ENCODE measurements at regions not wholly inside any gene's neighbourhood (a gene's known extent, or its start where the extent isn't known, plus 50 kb on each side); places are given as distances from the start of the nearest gene placed in this dataset.

- no TSS peak for BruUV-seq (replicated peaks)
- no peaks in the 10 kb centered on the region for H4K20me1 ChIP-seq (ENCODE audit: insufficient read depth)
- H2AFZ ChIP-seq (ENCODE audit: low read depth, low read length, poor library complexity, severe bottlenecking), result no peak overlapping the region
- H3K4me2 ChIP-seq (ENCODE audit: low read length), result no peak overlapping the region
- ChIA-PET POLR2A (no interaction called here), RAD21 (ENCODE audit: low non-redundant PET in 1 of 2, low total read pairs in 2 of 2, uncharacterized antibody in 2 of 2, unreplicated experiment in 2 of 2) (no interaction called here), CTCF (no interaction called here)
- no peaks in the 10 kb centered on the region; the same call in 1 of the 2 replicates for H3K27me3 ChIP-seq (ENCODE audit: insufficient read depth, low read length)
- no peak for ATAC-seq
- H3K9ac ChIP-seq (ENCODE audit: low read length), result no peak overlapping the region
- H3K9me3 ChIP-seq (ENCODE audit: control insufficient read depth in 1 of 2, insufficient read depth in 1 of 2, low read depth in 1 of 2, low read length in 2 of 2), result peaks cover 0 to 4% of the 10 kb centered on the region in 2 experiments; a peak in 1 of 4 replicates
- DNase-seq (ENCODE audit: low read depth, low spot score), result no peak
- no peak for TF ChIP-seq RAD21 (IDR thresholded peaks at IDR 0.05; ENCODE audit: low read depth)
- no peak for TF ChIP-seq SP1 (IDR thresholded peaks at IDR 0.05; ENCODE audit: low read depth)
- no peak for TF ChIP-seq ELF1 (IDR thresholded peaks at IDR 0.05; ENCODE audit: borderline replicate concordance, low read depth)
- no peak for TF ChIP-seq CBX3 (IDR thresholded peaks at IDR 0.05; ENCODE audit: low read depth)
- TF ChIP-seq CEBPB (IDR thresholded peaks at IDR 0.05; ENCODE audit: low read depth), result no peak
- no peak for TF ChIP-seq EZH2phosphoT487 (IDR thresholded peaks at IDR 0.05; ENCODE audit: borderline replicate concordance)
- TF ChIP-seq TCF7L2 (IDR thresholded peaks at IDR 0.05; ENCODE audit: borderline replicate concordance, extremely low read depth, insufficient read depth, insufficient read length), result no peak
- no peak for TF ChIP-seq EZH2 (IDR thresholded peaks at IDR 0.05)
- TF ChIP-seq ZBTB33 (IDR thresholded peaks at IDR 0.05; ENCODE audit: extremely low read depth, insufficient replicate concordance, low read length), result no peak
- TF ChIP-seq POLR2A (IDR thresholded peaks at IDR 0.05; ENCODE audit: borderline replicate concordance, extremely low read depth, insufficient read depth, insufficient read length), result no peak
- no peak for TF ChIP-seq POLR2AphosphoS5 (IDR thresholded peaks at IDR 0.05; ENCODE audit: low read depth, low read length)
- no peak for TF ChIP-seq JUND (IDR thresholded peaks at IDR 0.05)
- no peak for TF ChIP-seq ZFX (IDR thresholded peaks at IDR 0.05)
- no peak for TF ChIP-seq ZNF274 (IDR thresholded peaks at IDR 0.05; ENCODE audit: low read depth, low read length)
- TF ChIP-seq EGR1 (IDR thresholded peaks at IDR 0.05; ENCODE audit: low read depth), result no peak
- no peak for TF ChIP-seq SRF (IDR thresholded peaks at IDR 0.05; ENCODE audit: low read depth)
- no peak for TF ChIP-seq CTCF (IDR thresholded peaks at IDR 0.05 in 2 of 3, conservative IDR thresholded peaks at IDR 0.05 in 1 of 3; ENCODE audit: borderline replicate concordance in 1 of 3, insufficient read depth in 1 of 3, low read depth in 2 of 3, low read length in 2 of 3)
- H3K4me1 ChIP-seq (ENCODE audit: control insufficient read depth in 1 of 2, insufficient read depth in 2 of 2, low read length in 2 of 2), result no peaks in the 10 kb centered on the region
- intact Hi-C loops (cut with micrococcal nuclease), result no loop called here
- H3K79me2 ChIP-seq (ENCODE audit: insufficient read depth, low read length), result no peaks in the 10 kb centered on the region
- no peak overlapping the region for H3K27ac ChIP-seq (ENCODE audit: low read depth, low read length)
- H3K36me3 ChIP-seq (ENCODE audit: control insufficient read depth in 1 of 2, insufficient read depth in 2 of 2, low read length in 2 of 2), result no peaks in the 10 kb centered on the region
- H3K9me2 ChIP-seq (ENCODE audit: insufficient read depth), result no peaks in the 10 kb centered on the region
- no peak overlapping the region for H3K4me3 ChIP-seq (replicated peaks in 1 of 2; ENCODE audit: low read depth in 1 of 2, low read length in 2 of 2)
Measured at GRCh38 chr14:95397325-95397724, 77.6 kb upstream of the CLMN start.

Measured in HCT116 (cell line).